ENCODE measurements at regions not wholly inside any gene's neighbourhood (a gene's known extent, or its start where the extent isn't known, plus 50 kb on each side); places are given as distances from the start of the nearest gene placed in this dataset.

DNA sequence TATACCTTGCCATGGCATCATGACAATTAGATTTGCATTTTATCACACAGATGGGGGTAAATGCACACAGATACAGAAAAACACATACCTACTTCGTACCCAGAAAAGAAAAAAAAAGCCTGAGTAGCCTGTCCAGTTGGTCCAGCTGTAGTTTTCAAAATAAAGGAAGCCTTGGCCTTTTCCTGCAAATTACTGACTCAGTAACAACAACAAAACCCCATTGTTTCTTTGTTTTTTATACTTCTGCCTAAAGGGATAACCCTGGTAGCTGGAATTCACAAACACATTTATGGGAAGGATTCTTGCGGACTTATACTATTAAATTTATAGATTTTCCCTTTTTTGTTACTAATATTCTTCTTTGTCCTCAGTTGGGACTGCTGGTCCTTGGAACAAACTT lies 156.4 kb upstream of the PCDH10 start:
- Histone ChIP-seq H3K36me3 (no peaks in the 10 kb centered on the region), H3K27ac (no peak overlapping the region), H3K4me1 (no peaks in the 10 kb centered on the region), H3K9me3 (replicated peaks) (no peaks in the 10 kb centered on the region), H3K4me3 (no peak overlapping the region), H3K27me3 (no peaks in the 10 kb centered on the region)
- no peak for DNase-seq

DNA sequence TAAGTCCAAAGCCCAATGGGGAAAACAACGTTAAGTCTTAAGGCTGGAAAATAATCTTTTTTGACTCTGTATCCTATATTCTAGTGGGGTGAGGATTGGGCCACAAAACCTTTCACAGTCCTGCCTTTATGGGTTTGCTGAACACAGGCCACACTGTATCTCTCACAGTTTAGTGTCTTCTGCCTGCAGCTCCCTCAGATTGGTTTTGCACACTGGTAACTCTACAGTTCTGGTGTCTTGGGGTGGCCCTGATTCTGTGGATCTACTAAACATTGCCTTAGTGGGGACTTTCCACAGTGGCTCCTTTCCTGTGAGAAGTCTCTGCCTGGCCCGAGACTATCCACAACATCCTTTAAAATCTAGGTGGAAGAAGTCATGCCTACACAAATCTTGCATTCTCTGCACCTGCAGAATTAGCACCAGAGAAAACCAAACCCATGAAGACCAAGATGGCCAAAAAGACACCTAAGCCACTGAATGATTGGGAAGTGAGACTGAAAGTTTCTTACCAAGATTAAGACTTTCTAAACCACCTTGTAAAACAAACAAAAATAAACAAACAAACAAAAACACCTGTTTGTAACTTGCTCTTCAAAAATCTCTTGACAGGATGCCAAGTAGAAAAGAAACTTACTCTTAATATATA lies 150.4 kb upstream of the PCDH10 start:
- Histone ChIP-seq H3K4me1 (no peaks in the 10 kb centered on the region), H3K27ac (no peak overlapping the region), H3K4me3 (no peak overlapping the region), H3K27me3 (no peaks in the 10 kb centered on the region), H3K9me3 (replicated peaks) (no peaks in the 10 kb centered on the region), H3K36me3 (no peaks in the 10 kb centered on the region)
- DNase-seq = no peak

DNA sequence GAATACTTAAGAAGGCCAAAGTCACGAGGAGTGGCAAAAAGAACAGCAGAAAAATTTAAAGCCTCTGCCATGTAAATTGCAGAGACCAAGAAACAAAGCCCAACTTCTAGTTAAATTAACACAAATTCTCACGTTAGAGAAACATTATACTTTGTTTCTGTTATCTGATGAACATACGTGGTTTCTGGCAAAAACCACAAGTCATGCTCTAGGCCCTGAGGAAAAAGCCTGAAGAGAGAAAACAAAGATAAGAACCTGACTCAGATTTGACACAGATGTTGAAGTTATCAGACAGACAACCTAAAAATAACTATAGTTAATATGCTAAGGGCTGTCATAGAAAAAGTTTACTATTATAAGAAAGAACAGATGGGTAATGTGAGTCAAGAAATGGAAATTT lies 149.1 kb upstream of the PCDH10 start:
- Histone ChIP-seq H3K27me3 (no peaks in the 10 kb centered on the region), H3K4me3 (no peak overlapping the region), H3K9me3 (replicated peaks) (no peaks in the 10 kb centered on the region), H3K36me3 (no peaks in the 10 kb centered on the region), H3K4me1 (no peaks in the 10 kb centered on the region), H3K27ac (no peak overlapping the region)
- DNase-seq = peak; percentile 2 to 51

DNA sequence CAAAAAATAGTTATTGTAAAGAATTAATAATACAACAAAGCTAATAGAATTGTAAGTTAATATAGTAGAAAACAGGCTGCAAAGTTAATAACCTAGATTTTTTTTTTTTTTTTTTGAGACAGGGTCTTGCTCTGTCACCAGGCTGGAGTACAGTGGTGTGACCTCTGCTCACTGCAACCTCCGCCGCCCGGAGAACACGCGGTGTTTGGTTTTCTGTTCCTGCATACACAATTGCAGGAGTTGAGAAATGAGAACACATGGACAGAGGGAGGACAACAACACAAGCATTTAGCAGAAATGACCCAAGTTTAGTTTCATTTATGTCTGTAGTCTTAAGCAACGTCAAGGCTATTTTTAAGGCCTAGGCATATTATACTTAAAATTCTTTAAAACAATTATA lies 145.9 kb upstream of the PCDH10 start:
- H3K27me3 ChIP-seq = no peaks in the 10 kb centered on the region
- H3K9me3 ChIP-seq (replicated peaks) = no peaks in the 10 kb centered on the region
- no peaks in the 10 kb centered on the region for H3K4me1 ChIP-seq
- no peaks in the 10 kb centered on the region for H3K36me3 ChIP-seq
- no peak overlapping the region for H3K4me3 ChIP-seq
- no peak for DNase-seq
- no peak overlapping the region for H3K27ac ChIP-seq

DNA sequence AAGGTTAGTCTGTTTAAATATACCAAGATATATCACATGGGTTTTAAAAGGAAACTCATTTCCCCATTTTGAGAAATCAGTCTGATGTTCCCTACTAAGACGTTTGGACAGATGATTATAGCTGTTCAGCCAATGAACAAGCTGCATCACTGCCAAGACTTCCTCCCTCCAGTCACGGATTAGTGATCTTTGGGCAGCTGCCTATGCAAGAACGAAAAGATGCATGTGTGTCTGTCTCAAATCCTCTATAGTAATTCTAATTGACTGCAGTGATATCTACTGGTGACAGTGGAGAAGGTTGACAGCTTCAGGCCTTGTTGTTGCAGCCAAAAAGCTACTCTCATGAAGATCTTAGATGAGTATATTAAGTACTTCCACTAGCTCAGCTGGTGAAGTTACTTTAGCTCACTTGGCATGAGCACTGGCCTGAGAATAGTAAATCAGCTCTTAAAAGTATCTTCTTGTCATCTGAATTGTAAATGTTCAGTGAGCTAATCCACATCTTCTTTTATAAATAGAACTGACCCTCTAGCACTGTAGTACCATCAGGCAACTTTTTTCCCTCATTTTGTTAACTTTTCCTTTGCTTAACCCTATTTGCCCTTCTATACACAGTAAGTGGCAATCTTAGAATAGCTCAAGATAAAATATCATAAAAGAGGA lies 134.5 kb upstream of the PCDH10 start:
- peak in 1 of 2 experiments; percentile 19 for DNase-seq
- Histone ChIP-seq H3K36me3 (no peaks in the 10 kb centered on the region), H3K4me1 (no peaks in the 10 kb centered on the region)

DNA sequence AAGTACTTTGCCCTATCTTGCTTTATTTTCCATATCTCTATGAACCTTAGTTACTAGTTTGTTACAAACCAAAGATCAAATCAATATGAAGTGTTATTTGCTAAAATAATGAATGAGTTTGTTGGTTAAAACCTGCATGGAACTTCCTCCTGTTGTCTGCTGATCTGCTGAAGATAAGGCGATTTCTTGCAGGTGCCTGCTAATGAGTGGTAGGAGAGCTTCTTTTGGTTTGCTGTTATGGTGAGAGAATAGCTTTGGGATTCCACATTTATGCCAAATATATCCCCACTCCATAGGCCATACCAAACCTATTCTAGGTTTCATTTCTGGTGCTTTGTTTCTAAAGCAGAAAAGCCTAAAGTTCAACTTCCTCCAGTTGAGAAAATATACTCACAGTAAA lies 103.8 kb upstream of the PCDH10 start:
- Histone ChIP-seq H3K36me3 (no peaks in the 10 kb centered on the region), H3K4me3 (no peak overlapping the region), H3K27ac (no peak overlapping the region), H3K9me3 (replicated peaks) (no peaks in the 10 kb centered on the region), H3K4me1 (no peaks in the 10 kb centered on the region), H3K27me3 (no peaks in the 10 kb centered on the region)
- no peak for DNase-seq

More for the DNA sequence above, 134.5 kb upstream of the PCDH10 start:
- no peaks in the 10 kb centered on the region for H3K27me3 ChIP-seq
- H3K27ac ChIP-seq = no peak overlapping the region
- no peak overlapping the region for H3K4me3 ChIP-seq
- H3K9me3 ChIP-seq (replicated peaks) = no peaks in the 10 kb centered on the region

DNA sequence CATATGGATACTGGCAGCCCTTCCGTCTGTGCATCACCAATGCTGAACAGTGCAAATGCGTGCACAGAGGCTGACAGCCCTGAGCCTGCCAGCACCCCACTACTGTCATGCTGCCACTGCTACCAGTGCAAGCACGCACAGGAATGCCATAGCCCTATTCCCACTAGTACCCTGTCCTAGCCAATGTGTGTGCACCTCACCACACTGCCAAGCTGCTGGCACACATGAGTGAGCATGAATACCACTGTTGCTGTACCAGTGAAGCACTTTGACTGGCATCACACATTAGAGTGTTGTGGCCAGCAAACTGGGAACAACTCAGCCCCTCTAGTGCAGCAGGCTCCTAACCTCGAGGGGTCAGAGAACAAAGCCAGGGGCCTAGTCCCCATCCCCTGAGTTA lies 102.9 kb upstream of the PCDH10 start:
- Histone ChIP-seq H3K27me3 (no peaks in the 10 kb centered on the region), H3K27ac (no peak overlapping the region), H3K4me1 (no peaks in the 10 kb centered on the region), H3K9me3 (replicated peaks) (no peaks in the 10 kb centered on the region), H3K4me3 (no peak overlapping the region), H3K36me3 (no peaks in the 10 kb centered on the region)
- DNase-seq = no peak

DNA sequence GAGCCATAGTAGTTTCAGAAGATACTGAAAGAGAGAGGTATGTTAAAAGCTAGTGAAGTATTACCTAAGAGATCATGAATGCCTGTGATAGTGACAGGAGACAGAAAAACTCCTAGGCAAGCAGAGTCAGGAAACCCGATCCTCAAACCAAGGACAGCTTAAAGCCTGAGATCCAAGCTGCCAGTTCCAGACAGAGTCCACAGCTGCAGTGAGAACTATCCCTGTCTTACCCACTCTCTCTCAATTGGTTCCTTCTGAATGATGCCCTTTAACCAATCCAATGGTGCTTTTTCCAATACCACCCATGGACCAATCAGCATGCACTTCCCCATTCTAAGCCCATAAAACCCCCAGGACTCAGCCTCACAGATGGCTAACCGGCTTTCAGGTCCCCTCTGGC lies 90.4 kb upstream of the PCDH10 start:
- DNase-seq = peak; percentile 15 to 47
- Histone ChIP-seq H3K27me3 (no peaks in the 10 kb centered on the region), H3K9me3 (replicated peaks) (no peaks in the 10 kb centered on the region), H3K27ac (no peak overlapping the region), H3K4me1 (no peaks in the 10 kb centered on the region), H3K36me3 (no peaks in the 10 kb centered on the region), H3K4me3 (no peak overlapping the region)

DNA sequence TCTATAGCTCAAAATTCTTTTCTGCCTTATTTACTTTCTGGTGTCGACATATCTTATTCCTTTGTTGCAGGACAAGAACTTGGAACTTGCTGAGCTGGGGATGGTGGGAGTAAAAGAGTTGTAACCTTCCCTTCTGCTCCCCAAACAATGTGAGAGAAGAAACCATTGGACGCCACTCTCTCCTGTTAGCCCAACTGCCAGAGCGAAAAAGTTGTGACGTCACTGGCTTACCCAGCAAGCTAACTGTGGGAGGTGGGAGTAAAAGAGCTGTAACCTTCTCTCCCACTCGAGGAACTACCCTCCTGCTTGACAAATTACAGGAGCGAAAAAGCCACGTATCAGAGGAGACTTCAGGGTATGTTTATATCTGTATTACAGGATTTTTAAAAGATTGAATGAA lies 90.0 kb upstream of the PCDH10 start:
- H3K36me3 ChIP-seq = no peaks in the 10 kb centered on the region
- no peak overlapping the region for H3K4me3 ChIP-seq
- H3K4me1 ChIP-seq = no peaks in the 10 kb centered on the region
- no peak for DNase-seq
- no peak overlapping the region for H3K27ac ChIP-seq
- no peaks in the 10 kb centered on the region for H3K9me3 ChIP-seq (replicated peaks)
- no peaks in the 10 kb centered on the region for H3K27me3 ChIP-seq

DNA sequence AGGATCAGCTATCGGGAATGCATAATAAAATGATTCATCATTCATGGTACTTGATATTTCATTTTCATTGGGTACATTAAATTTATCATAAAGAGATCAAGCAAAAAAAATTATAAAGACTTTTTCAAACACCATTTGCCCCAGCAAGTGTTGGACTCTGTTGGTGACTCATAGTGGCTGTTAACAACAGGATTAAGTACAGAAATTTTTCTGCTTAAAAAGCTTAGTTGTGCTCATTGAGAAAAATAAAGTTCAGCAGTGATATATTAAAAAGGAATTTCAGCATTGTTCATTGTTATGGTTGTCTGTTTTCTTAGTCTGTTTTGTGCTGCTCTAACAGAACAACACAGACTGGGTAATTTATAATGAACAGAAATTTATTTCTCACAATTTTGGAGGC lies 86.2 kb upstream of the PCDH10 start:
- Histone ChIP-seq H3K9me3 (replicated peaks) (no peaks in the 10 kb centered on the region), H3K4me3 (no peak overlapping the region), H3K4me1 (no peaks in the 10 kb centered on the region), H3K36me3 (no peaks in the 10 kb centered on the region), H3K27ac (no peak overlapping the region), H3K27me3 (no peaks in the 10 kb centered on the region)
- peak in 1 of 2 experiments; percentile 1 for DNase-seq

DNA sequence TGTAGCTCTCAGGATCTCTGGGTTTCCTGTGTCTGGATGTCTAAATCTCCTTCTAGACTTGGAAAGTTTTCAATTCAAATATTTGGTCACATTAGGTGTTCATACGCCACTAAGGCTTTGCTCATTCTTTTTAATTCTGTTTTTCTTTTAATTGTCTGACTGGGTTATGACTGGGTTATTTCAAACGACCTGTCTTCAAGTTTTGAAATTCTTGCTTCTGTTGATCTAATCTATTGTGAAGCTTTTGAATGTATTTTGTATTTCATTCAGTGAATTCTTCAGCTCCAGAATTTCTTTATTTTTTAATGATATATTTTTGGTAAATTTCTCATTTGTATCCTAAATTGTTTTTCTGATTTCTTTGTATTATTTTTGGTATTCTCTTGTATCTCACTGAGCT lies 81.0 kb upstream of the PCDH10 start:
- no peak for DNase-seq
- Histone ChIP-seq H3K9me3 (replicated peaks) (no peaks in the 10 kb centered on the region), H3K27me3 (no peaks in the 10 kb centered on the region), H3K4me3 (no peak overlapping the region), H3K27ac (no peak overlapping the region), H3K36me3 (no peaks in the 10 kb centered on the region), H3K4me1 (no peaks in the 10 kb centered on the region)

DNA sequence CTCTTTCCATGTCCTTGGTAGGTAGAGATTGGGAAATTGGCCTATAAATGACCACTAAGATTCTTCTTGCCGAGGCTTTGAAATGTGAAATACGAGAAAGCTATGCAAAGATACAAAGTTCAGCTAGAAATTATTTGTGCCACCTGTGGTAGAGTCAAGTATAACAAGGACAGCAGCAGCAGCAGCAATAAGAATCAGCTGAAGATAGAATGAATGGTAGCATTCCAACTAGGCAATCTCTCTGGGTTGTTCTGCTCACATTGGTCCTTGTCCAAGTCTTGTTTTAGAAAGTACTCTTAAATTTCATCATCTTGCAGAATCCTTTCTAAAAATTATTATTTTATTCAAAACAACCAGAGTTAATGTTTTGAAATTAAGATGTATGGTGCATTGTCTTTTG lies 67.8 kb upstream of the PCDH10 start:
- Histone ChIP-seq H3K27ac (no peak overlapping the region), H3K9me3 (replicated peaks) (no peaks in the 10 kb centered on the region), H3K4me1 (no peaks in the 10 kb centered on the region), H3K36me3 (no peaks in the 10 kb centered on the region), H3K27me3 (no peaks in the 10 kb centered on the region), H3K4me3 (no peak overlapping the region)
- no peak for DNase-seq

DNA sequence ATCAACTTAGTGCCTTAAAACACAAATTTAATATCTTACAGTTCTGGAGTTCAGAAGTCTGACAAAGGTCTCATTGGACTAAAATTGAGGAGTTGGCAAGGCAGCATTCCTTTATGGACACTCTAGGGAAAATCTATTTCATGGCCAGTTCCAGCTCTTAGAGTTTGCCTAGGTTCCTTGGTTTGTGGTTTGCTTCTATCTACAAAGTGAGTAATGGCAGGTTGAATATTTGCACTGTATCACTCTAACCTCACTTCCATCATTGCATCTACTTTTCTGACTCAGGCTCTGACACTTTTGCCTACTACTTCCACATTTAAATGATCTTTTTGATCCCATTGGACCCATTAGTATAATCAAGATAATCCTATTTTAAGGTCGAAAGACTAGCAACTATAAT lies 64.7 kb upstream of the PCDH10 start:
- no peak for DNase-seq
- Histone ChIP-seq H3K4me3 (no peak overlapping the region), H3K9me3 (replicated peaks) (no peaks in the 10 kb centered on the region), H3K4me1 (no peaks in the 10 kb centered on the region), H3K27me3 (no peaks in the 10 kb centered on the region), H3K27ac (no peak overlapping the region), H3K36me3 (no peaks in the 10 kb centered on the region)

DNA sequence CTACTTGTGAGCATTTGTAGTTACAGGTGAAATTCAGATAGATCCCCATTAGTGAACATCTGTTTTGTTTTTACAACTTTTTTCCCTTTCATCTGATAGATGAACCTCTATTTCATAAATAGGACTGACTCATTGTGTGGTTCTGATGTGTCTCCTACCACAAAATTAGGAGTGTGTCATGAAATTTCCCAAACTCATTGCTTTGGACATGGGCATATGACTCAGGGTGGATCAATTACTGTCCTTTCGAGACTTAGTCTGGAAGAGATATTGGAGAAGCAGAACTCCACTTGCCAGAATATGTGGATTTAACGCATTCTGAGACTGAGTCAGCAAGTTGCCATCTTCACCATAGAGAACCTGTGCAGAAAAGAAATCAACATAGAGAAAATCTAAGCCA lies 53.5 kb upstream of the PCDH10 start:
- DNase-seq = no peak
- H3K27me3 ChIP-seq = no peaks in the 10 kb centered on the region
- H3K9me3 ChIP-seq (replicated peaks) = no peaks in the 10 kb centered on the region
- H3K4me1 ChIP-seq = no peaks in the 10 kb centered on the region
- H3K4me3 ChIP-seq = no peak overlapping the region
- H3K27ac ChIP-seq = no peak overlapping the region
- H3K36me3 ChIP-seq = no peaks in the 10 kb centered on the region

DNA sequence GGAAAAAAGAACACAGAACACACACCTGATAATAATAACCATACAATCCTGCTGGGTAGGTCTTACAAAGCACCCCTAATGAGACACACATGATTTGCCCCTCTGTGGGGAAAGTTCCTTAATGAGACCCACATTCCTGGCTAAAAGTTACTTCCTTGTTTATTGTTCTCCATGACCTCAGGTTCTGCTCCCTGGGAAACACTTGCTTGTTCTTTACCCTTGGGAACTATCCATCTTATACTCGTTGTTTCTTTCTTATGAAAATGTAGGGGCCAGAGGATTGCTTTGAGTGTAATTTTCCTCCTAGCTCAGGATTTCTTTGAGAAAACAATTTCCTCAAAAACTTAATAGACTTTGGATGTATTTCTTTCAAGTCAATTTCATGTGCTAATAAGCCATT lies 52.1 kb upstream of the PCDH10 start:
- Histone ChIP-seq H3K27me3 (no peaks in the 10 kb centered on the region), H3K9me3 (replicated peaks) (no peaks in the 10 kb centered on the region)

More for the DNA sequence above, 52.1 kb upstream of the PCDH10 start:
- H3K36me3 ChIP-seq = no peaks in the 10 kb centered on the region
- no peak overlapping the region for H3K4me3 ChIP-seq
- no peak for DNase-seq
- H3K27ac ChIP-seq = no peak overlapping the region
- no peaks in the 10 kb centered on the region for H3K4me1 ChIP-seq

Data from SJCRH30 (cell line).